NT2/D1 (cell line): ENCODE measurements at regions not wholly inside any gene's neighbourhood (a gene's known extent, or its start where the extent isn't known, plus 50 kb on each side); places are given as distances from the start of the nearest gene placed in this dataset.

Experiments used
- DNase-seq: peaks from one replicate; pipeline ENCODE4 v3.0.0-alpha.2; 2011; ENCODE audit warnings: low read depth, low spot score
- H3K27me3 ChIP-seq: 2 replicates; pipeline ENCODE4 v1.6.0; 2011; ENCODE audit warnings: mild to moderate bottlenecking; ENCODE audit not compliant: insufficient read length, insufficient read depth
- H3K36me3 ChIP-seq: 2 replicates; pipeline ENCODE4 v1.6.1; 2011; ENCODE audit warnings: mild to moderate bottlenecking, low read length, mixed read lengths; ENCODE audit not compliant: insufficient read depth, insufficient read length
- H3K4me1 ChIP-seq: 2 replicates; pipeline ENCODE4 v1.5.1; 2011; ENCODE audit not compliant: insufficient read depth, insufficient read length
- H3K4me3 ChIP-seq: 2 replicates; pipeline ENCODE4 v1.5.1; 2011; ENCODE audit warnings: low read depth; ENCODE audit not compliant: insufficient read length
- H3K9ac ChIP-seq: 2 replicates; pipeline ENCODE4 v1.6.0; 2011; ENCODE audit warnings: low read depth; ENCODE audit not compliant: insufficient read length
- H3K9me3 ChIP-seq: 2 replicates; pipeline ENCODE4 v1.5.1; 2011; ENCODE audit warnings: mild to moderate bottlenecking, low read length; ENCODE audit not compliant: insufficient read depth
- SUZ12 ChIP-seq: IDR thresholded peaks from 2 replicates; pipeline ENCODE4 v1.6.1; 2011; ENCODE audit not compliant: insufficient read length, insufficient read depth; ENCODE audit errors: extremely low read depth
- YY1 ChIP-seq: IDR thresholded peaks from 2 replicates; pipeline ENCODE4 v1.6.1; 2011; ENCODE audit not compliant: insufficient read length, insufficient read depth
- ZNF274 ChIP-seq: IDR thresholded peaks from 2 replicates; pipeline ENCODE4 v1.6.1; 2011; ENCODE audit warnings: mild to moderate bottlenecking, low read depth, low read length

DNA sequence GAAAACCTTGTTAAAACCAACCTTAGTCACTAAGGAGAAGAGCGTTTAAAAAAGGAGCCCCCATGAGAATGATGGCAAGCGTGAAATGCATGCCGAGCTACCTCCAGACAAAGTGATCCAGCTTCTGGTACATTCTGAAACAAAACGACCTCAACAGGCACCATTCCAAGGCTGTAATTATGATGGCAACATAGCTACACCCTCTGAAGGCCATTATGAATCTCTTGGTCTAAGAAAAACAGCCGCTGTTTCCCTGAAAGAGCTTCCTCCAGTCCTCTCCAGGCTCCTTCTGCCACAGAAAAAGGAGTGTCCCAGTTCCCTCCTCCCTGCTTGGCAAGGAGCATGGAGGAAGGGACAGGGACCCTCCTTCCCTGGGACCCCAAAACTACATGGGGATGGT lies 50.0 kb upstream of the ABLIM1 start:
- DNase-seq = no peak
- Histone ChIP-seq H3K36me3 (no peaks in the 10 kb centered on the region), H3K27me3 (no peaks in the 10 kb centered on the region), H3K4me1 (no peaks in the 10 kb centered on the region), H3K4me3 (no peak overlapping the region), H3K9ac (no peak overlapping the region), H3K9me3 (no peaks in the 10 kb centered on the region)
- TF ChIP-seq ZNF274 (no peak), SUZ12 (no peak), YY1 (no peak)

DNA sequence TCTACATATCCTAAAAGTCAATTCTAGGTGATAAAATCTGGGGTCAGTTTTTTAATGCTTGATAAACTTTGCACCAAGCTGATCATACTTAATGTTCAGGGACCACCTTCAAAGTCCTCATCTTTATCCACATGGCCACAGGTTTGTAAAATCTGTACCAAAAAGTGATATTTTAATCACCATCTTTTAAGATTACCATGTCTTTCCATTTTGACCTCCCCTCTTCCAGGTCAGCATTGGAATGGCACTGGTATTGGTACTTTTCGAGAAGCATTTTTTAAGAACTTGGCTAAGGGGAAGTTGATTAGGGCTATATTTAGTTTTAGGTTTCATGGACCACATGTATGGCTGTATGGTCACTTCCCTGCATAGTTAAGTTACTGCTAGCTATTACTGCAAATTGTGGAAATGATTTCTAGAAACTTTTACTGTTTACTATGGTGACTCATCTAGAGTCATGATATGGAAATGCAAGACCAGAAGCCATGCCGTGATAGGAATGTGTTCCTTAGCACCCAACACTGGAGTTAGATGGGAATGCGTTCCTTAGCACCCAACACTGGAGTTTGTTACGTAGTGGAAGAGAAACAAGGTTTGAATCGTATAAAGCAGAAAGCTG lies 50.8 kb upstream of the ABLIM1 start:
- no peaks in the 10 kb centered on the region for H3K27me3 ChIP-seq
- TF ChIP-seq YY1 (no peak), SUZ12 (no peak), ZNF274 (no peak)
- H3K4me3 ChIP-seq = no peak overlapping the region
- no peak overlapping the region for H3K9ac ChIP-seq
- H3K36me3 ChIP-seq = no peaks in the 10 kb centered on the region
- DNase-seq = no peak
- H3K4me1 ChIP-seq = no peaks in the 10 kb centered on the region
- no peaks in the 10 kb centered on the region for H3K9me3 ChIP-seq

DNA sequence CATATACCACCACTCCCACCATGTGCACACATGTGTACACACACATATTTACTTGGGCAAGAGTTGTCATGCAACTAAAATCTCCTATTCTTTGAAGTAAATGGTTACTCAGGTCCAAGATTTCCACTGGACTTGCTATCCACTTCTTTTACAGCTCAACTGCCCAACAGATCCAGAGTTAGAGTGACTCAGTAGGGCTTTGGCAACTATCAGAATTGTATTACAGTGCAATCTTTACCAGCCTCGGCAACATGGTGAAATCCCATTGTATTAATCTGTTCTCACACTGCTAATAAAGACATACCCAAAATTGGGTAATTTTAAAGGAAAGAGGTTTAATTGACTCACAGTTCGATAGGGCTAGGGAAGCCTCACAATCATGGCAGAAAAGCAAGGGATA lies 51.9 kb upstream of the ABLIM1 start:
- no peak for DNase-seq
- no peak overlapping the region for H3K9ac ChIP-seq
- H3K36me3 ChIP-seq = no peaks in the 10 kb centered on the region
- no peaks in the 10 kb centered on the region for H3K27me3 ChIP-seq
- H3K4me1 ChIP-seq = no peaks in the 10 kb centered on the region
- no peak overlapping the region for H3K4me3 ChIP-seq
- TF ChIP-seq YY1 = no peak
- no peak for TF ChIP-seq ZNF274
- no peak for TF ChIP-seq SUZ12
- no peaks in the 10 kb centered on the region for H3K9me3 ChIP-seq

DNA sequence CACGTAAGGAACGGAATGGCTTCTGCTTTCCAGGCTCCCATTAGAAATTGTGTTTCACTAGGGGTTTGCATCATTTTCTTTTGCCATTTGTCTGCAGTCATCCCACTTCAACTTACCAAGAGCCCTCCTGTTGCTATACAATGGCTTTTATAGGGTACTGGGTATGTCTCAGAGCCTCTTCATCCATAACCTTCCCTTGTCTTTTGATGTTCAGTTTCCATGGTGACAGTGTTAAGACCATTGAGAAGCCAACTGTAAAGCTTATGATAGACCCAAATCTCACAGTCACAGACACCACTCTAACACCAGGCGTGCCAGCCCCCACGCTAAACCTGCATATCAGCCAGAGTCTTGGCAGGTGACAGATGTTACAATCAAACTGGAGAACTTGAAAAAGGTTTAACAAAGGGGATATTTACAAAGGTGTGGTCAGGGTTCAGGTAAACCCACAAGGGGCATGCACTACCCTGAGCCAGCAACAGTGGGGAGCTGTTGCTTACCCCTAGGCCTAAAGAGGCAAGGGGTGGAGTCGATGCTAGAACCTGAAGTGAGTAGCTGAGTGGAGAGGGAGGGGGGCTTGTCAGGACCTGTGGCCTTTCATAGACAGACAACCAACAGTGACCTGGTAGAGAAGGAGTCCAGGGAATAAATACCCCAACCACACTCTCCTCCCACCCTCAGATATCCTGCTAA lies 53.2 kb upstream of the ABLIM1 start:
- H3K4me3 ChIP-seq = no peak overlapping the region

DNA sequence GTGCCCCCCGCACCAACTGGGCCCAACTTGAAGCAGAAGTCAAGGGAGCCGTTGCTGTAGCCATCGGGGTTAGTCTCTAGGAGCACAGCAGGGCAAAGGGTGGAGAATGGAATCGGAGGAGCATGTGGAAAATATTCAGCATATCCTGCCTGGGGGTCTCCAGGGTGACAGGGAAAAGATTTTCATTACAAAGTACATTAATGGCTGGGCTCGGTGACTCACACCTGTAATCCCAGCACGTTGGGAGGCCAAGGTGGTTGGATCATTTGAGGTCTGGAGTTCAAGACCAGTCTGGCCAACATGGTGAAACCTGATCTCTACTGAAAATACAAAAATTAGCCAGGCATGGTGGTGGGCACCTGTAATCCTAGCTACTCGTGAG lies 53.8 kb upstream of the ABLIM1 start:
- Histone ChIP-seq H3K9ac (no peak overlapping the region), H3K4me1 (no peaks in the 10 kb centered on the region), H3K4me3 (no peak overlapping the region), H3K27me3 (no peaks in the 10 kb centered on the region), H3K9me3 (no peaks in the 10 kb centered on the region), H3K36me3 (no peaks in the 10 kb centered on the region)
- DNase-seq = no peak
- no peak for TF ChIP-seq SUZ12

More for the DNA sequence above, 53.2 kb upstream of the ABLIM1 start:
- no peaks in the 10 kb centered on the region for H3K27me3 ChIP-seq
- H3K9ac ChIP-seq = no peak overlapping the region
- no peak for DNase-seq
- no peaks in the 10 kb centered on the region for H3K9me3 ChIP-seq
- no peaks in the 10 kb centered on the region for H3K4me1 ChIP-seq
- no peaks in the 10 kb centered on the region for H3K36me3 ChIP-seq
- no peak for TF ChIP-seq YY1
- no peak for TF ChIP-seq ZNF274
- no peak for TF ChIP-seq SUZ12

DNA sequence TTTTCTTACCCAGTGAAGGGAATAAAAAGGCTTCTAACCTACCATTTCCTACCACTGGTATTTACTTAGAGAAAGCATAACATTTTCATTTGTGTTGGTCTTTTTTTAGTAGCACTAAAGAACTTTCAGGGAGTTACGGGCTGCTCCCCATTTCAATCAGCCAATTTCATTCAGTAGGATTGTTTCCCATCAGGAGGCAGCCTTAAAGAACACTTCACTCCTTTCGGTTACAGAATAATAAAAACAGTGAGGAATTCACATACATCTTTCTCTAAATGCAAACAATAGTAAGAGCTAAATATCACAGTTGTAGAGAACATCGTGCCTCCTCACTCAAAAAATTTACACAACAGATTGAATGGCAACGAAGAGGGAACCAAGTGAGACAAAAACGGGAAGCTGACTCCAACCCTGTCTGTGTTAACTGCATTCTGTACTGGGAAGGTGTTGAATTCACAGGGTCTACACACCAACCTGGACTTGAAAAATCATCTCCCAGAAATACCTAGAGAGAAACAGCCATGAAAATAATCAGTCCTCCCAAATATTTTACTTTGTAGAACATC lies 55.5 kb upstream of the ABLIM1 start:
- Histone ChIP-seq H3K36me3 (no peaks in the 10 kb centered on the region), H3K9me3 (no peaks in the 10 kb centered on the region), H3K9ac (no peak overlapping the region), H3K4me3 (no peak overlapping the region), H3K27me3 (no peaks in the 10 kb centered on the region), H3K4me1 (no peaks in the 10 kb centered on the region)
- TF ChIP-seq SUZ12 (no peak), YY1 (no peak), ZNF274 (no peak)
- no peak for DNase-seq

DNA sequence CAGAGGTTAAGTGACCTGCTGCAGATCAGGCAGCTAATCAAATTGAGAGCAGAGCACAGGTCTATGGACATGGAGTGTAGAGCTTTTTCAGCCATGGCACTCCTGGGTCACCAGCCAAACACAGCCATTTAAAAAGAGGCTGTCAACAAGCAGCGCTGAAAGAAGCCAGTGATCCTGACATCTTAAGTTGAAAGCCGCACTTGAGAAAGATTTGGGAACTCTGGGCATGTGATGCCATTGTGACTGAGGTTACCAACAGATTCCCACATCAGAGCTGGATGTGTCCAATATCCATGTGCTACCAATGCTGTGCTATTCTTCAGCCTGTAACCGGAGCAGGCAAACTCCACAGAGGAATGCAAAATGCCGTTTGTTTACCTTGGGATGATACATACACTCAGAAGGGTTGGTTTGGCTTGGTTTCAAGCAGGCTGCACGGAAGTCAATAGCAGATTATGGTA lies 56.2 kb upstream of the ABLIM1 start:
- Histone ChIP-seq H3K4me3 (no peak overlapping the region), H3K36me3 (no peaks in the 10 kb centered on the region), H3K9me3 (no peaks in the 10 kb centered on the region), H3K27me3 (no peaks in the 10 kb centered on the region), H3K4me1 (no peaks in the 10 kb centered on the region), H3K9ac (no peak overlapping the region)
- no peak for DNase-seq
- no peak for TF ChIP-seq YY1
- TF ChIP-seq ZNF274 = no peak
- TF ChIP-seq SUZ12 = no peak
